ENCODE measurements at regions not wholly inside any gene's neighbourhood (a gene's known extent, or its start where the extent isn't known, plus 50 kb on each side); places are given as distances from the start of the nearest gene placed in this dataset.
"Not testable (repeated sequence)": the region's sequence is repeated elsewhere in the genome, so short reads cannot be mapped to it uniquely, and the experiment has no call there.

- H3K4me3 ChIP-seq (ENCODE audit: low read length); H3K4me2 ChIP-seq (ENCODE audit: low read length); H3F3A ChIP-seq (ENCODE audit: insufficient read depth, low read length, poor library complexity, severe bottlenecking); H3K79me2 ChIP-seq (replicated peaks; ENCODE audit: insufficient read depth, low read length); H3K9me2 ChIP-seq (ENCODE audit: insufficient read depth, low read length); H3K9me3 ChIP-seq (ENCODE audit: low read length); H3K27me3 ChIP-seq (ENCODE audit: insufficient read depth, low read depth, low read length); H4K20me1 ChIP-seq (ENCODE audit: insufficient read depth); H3K36me3 ChIP-seq (ENCODE audit: insufficient read depth, low read length); H2AFZ ChIP-seq (ENCODE audit: low read depth, low read length); H3K9ac ChIP-seq (ENCODE audit: low read length); H3K27ac ChIP-seq (ENCODE audit: low read length): not testable (repeated sequence)
These were observed 191.5 kb downstream of the TBC1D2B start for GRCh38 chr15:77885877-77886500.

- not testable (repeated sequence) for H3K9me2 ChIP-seq (ENCODE audit: insufficient read depth, low read length); H3K4me2 ChIP-seq (ENCODE audit: low read length); H3K9ac ChIP-seq (ENCODE audit: low read length)
These were observed 194.5 kb downstream of the TBC1D2B start for GRCh38 chr15:77883012-77883411.

GRCh38 chr15:77881950-77882349 lies 195.6 kb downstream of the TBC1D2B start:
- Histone ChIP-seq H2AFZ (ENCODE audit: low read depth, low read length) (no peak overlapping the region), H3K36me3 (ENCODE audit: insufficient read depth, low read length) (no peaks in the 10 kb centered on the region), H4K20me1 (ENCODE audit: insufficient read depth) (no peaks in the 10 kb centered on the region)

More at GRCh38 chr15:77883012-77883411, 194.5 kb downstream of the TBC1D2B start:
- not testable (repeated sequence) for H3K4me3 ChIP-seq (ENCODE audit: low read length); H3K79me2 ChIP-seq (replicated peaks; ENCODE audit: insufficient read depth, low read length); H3K36me3 ChIP-seq (ENCODE audit: insufficient read depth, low read length); H3K9me3 ChIP-seq (ENCODE audit: low read length); H3F3A ChIP-seq (ENCODE audit: insufficient read depth, low read length, poor library complexity, severe bottlenecking); H3K27me3 ChIP-seq (ENCODE audit: insufficient read depth, low read depth, low read length); H4K20me1 ChIP-seq (ENCODE audit: insufficient read depth); H2AFZ ChIP-seq (ENCODE audit: low read depth, low read length); H3K27ac ChIP-seq (ENCODE audit: low read length)

GRCh38 chr15:77881535-77881934 lies 196.0 kb downstream of the TBC1D2B start:
- H3K4me3 ChIP-seq (ENCODE audit: low read length); H3K79me2 ChIP-seq (replicated peaks; ENCODE audit: insufficient read depth, low read length); H3F3A ChIP-seq (ENCODE audit: insufficient read depth, low read length, poor library complexity, severe bottlenecking); H3K36me3 ChIP-seq (ENCODE audit: insufficient read depth, low read length); H3K27ac ChIP-seq (ENCODE audit: low read length); H3K9me3 ChIP-seq (ENCODE audit: low read length); H4K20me1 ChIP-seq (ENCODE audit: insufficient read depth); H3K9me2 ChIP-seq (ENCODE audit: insufficient read depth, low read length); H3K9ac ChIP-seq (ENCODE audit: low read length); H3K4me2 ChIP-seq (ENCODE audit: low read length); H3K27me3 ChIP-seq (ENCODE audit: insufficient read depth, low read depth, low read length); H2AFZ ChIP-seq (ENCODE audit: low read depth, low read length): not testable (repeated sequence)

More at GRCh38 chr15:77881950-77882349, 195.6 kb downstream of the TBC1D2B start:
- no peak overlapping the region for H3K4me3 ChIP-seq (ENCODE audit: low read length)
- H3K9me3 ChIP-seq (ENCODE audit: low read length) = no peaks in the 10 kb centered on the region
- H3F3A ChIP-seq (ENCODE audit: insufficient read depth, low read length, poor library complexity, severe bottlenecking) = no peaks in the 10 kb centered on the region
- H3K4me2 ChIP-seq (ENCODE audit: low read length) = no peak overlapping the region
- TF ChIP-seq EP300 (conservative IDR thresholded peaks at IDR 0.05; ENCODE audit: poor library complexity, severe bottlenecking) = no peak
- no peak for TF ChIP-seq SMC3 (conservative IDR thresholded peaks at IDR 0.05; ENCODE audit: poor library complexity)
- TF ChIP-seq REST (IDR thresholded peaks at IDR 0.05; ENCODE audit: borderline replicate concordance) = no peak
- TF ChIP-seq MXI1 (conservative IDR thresholded peaks at IDR 0.05; ENCODE audit: poor library complexity, severe bottlenecking) = no peak
- no peak for TF ChIP-seq CTCF (IDR thresholded peaks at IDR 0.05; ENCODE audit: poor library complexity, severe bottlenecking)
- no peak for TF ChIP-seq POLR2AphosphoS5 (IDR thresholded peaks at IDR 0.05)
- no peak for TF ChIP-seq TAF1 (IDR thresholded peaks at IDR 0.05; ENCODE audit: low read depth)
- no peak for TF ChIP-seq EZH2 (IDR thresholded peaks at IDR 0.05; ENCODE audit: borderline replicate concordance, insufficient read depth, low read length, poor library complexity, severe bottlenecking)
- TF ChIP-seq RAD21 (conservative IDR thresholded peaks at IDR 0.05) = no peak
- no peaks in the 10 kb centered on the region for H3K9me2 ChIP-seq (ENCODE audit: insufficient read depth, low read length)
- H3K79me2 ChIP-seq (replicated peaks; ENCODE audit: insufficient read depth, low read length) = no peaks in the 10 kb centered on the region
- H3K27ac ChIP-seq (ENCODE audit: low read length) = no peak overlapping the region
- no peak overlapping the region for H3K9ac ChIP-seq (ENCODE audit: low read length)
- no peaks in the 10 kb centered on the region for H3K27me3 ChIP-seq (ENCODE audit: insufficient read depth, low read depth, low read length)

GRCh38 chr15:77879466-77879865 lies 198.0 kb downstream of the TBC1D2B start:
- not testable (repeated sequence) for H3K9me2 ChIP-seq (ENCODE audit: insufficient read depth, low read length); H2AFZ ChIP-seq (ENCODE audit: low read depth, low read length)

More at GRCh38 chr15:77879466-77879865, 198.0 kb downstream of the TBC1D2B start:
- not testable (repeated sequence) for H3K27ac ChIP-seq (ENCODE audit: low read length); H3K9me3 ChIP-seq (ENCODE audit: low read length); H3K4me2 ChIP-seq (ENCODE audit: low read length); H4K20me1 ChIP-seq (ENCODE audit: insufficient read depth); H3K27me3 ChIP-seq (ENCODE audit: insufficient read depth, low read depth, low read length); H3F3A ChIP-seq (ENCODE audit: insufficient read depth, low read length, poor library complexity, severe bottlenecking); H3K79me2 ChIP-seq (replicated peaks; ENCODE audit: insufficient read depth, low read length); H3K36me3 ChIP-seq (ENCODE audit: insufficient read depth, low read length); H3K4me3 ChIP-seq (ENCODE audit: low read length); H3K9ac ChIP-seq (ENCODE audit: low read length)

Measured in neural cell (in vitro differentiated cells).